WTC11 (cell line): ENCODE measurements at regions not wholly inside any gene's neighbourhood (a gene's known extent, or its start where the extent isn't known, plus 50 kb on each side); places are given as distances from the start of the nearest gene placed in this dataset.

Experiments used
- ATAC-seq: fragments of 200-7000 bp; cut with Tn5 transposase; 2 replicates; pipeline ENCODE4 v1.10.0; 2021; ENCODE audit warnings: mild to moderate bottlenecking, moderate library complexity
- CTCF ChIA-PET: fragments of 300-600 bp; sonication (Branson Sonifier 250); formaldehyde crosslinking; loops from one replicate; lab custom pipeline; 2021; ENCODE audit warnings: antibody characterized with exemption; lab: Charles Lee
- POLR2A ChIA-PET: fragments of 350-600 bp; sonication (Branson Sonifier 250); formaldehyde crosslinking; loops from one replicate; lab custom pipeline; 2021; ENCODE audit warnings: antibody characterized with exemption; lab: Charles Lee
- DNase-seq: peaks from one replicate; pipeline ENCODE4 v3.0.0; 2021; ENCODE audit warnings: low spot score
- H3K27ac Mint-ChIP-seq: 2 replicates; pipeline ENCODE4 v1.8.0; 2021; ENCODE audit warnings: mixed read lengths
- H3K27me3 Mint-ChIP-seq: 2 replicates; pipeline ENCODE4 v1.8.0; 2021; ENCODE audit warnings: low read depth, mild to moderate bottlenecking, moderate library complexity, mixed read lengths
- H3K36me3 Mint-ChIP-seq: 2 replicates; pipeline ENCODE4 v1.8.0; 2021; ENCODE audit warnings: mixed read lengths
- H3K4me1 Mint-ChIP-seq: 2 replicates; pipeline ENCODE4 v1.8.0; 2022; ENCODE audit warnings: mixed read lengths
- H3K4me3 Mint-ChIP-seq: 2 replicates; pipeline ENCODE4 v1.8.0; 2021; ENCODE audit warnings: mild to moderate bottlenecking, moderate library complexity, mixed read lengths
- H3K9me3 Mint-ChIP-seq: 2 replicates; pipeline ENCODE4 v1.8.0; 2021; ENCODE audit warnings: mixed read lengths
- AR ChIP-seq: fragments of 250-450 bp; sonication (Bioruptor Pico); IDR thresholded peaks from 2 replicates; pipeline ENCODE4 v1.9.0; 2021; ENCODE audit warnings: mild to moderate bottlenecking
- ARID4B ChIP-seq: sonication (generic); formaldehyde crosslinking; IDR thresholded peaks from 2 replicates; pipeline ENCODE4 v1.8.0; 2023; ENCODE audit warnings: missing genetic modification reagents, mild to moderate bottlenecking, borderline replicate concordance
- ATF3 ChIP-seq: sonication (generic); formaldehyde crosslinking; conservative IDR thresholded peaks from 2 replicates; pipeline ENCODE4 v1.8.1; 2022; ENCODE audit warnings: mild to moderate bottlenecking, missing genetic modification reagents
- ATF6 ChIP-seq: sonication (generic); formaldehyde crosslinking; IDR thresholded peaks from 2 replicates; pipeline ENCODE4 v1.8.1; 2023; ENCODE audit warnings: mild to moderate bottlenecking, missing genetic modification reagents
- CDX4 ChIP-seq: fragments of 250-450 bp; sonication (Bioruptor Pico); IDR thresholded peaks from 2 replicates; pipeline ENCODE4 v1.9.0; 2021; ENCODE audit warnings: moderate library complexity, mild to moderate bottlenecking, inconsistent platforms, borderline replicate concordance
- GRHL2 ChIP-seq: fragments of 250-450 bp; sonication (Bioruptor Pico); IDR thresholded peaks from 2 replicates; pipeline ENCODE4 v1.8.0; 2022; ENCODE audit warnings: mild to moderate bottlenecking, moderate library complexity; ENCODE audit not compliant: insufficient replicate concordance, severe bottlenecking
- GTF2I ChIP-seq: fragments of 250-450 bp; sonication (Bioruptor Pico); conservative IDR thresholded peaks from 2 replicates; pipeline ENCODE4 v1.4.0; 2021; ENCODE audit warnings: mild to moderate bottlenecking
- MLX ChIP-seq: sonication (generic); formaldehyde crosslinking; IDR thresholded peaks from 2 replicates; pipeline ENCODE4 v1.8.1; 2023; ENCODE audit warnings: mild to moderate bottlenecking, missing genetic modification reagents, moderate library complexity
- MXD4 ChIP-seq: fragments of 250-450 bp; sonication (Bioruptor Pico); IDR thresholded peaks from 2 replicates; pipeline ENCODE4 v1.8.0; 2021; ENCODE audit warnings: mild to moderate bottlenecking, moderate library complexity, borderline replicate concordance
- NFE2L1 ChIP-seq: sonication (generic); formaldehyde crosslinking; IDR thresholded peaks from 2 replicates; pipeline ENCODE4 v1.8.1; 2023; ENCODE audit warnings: missing genetic modification reagents
- PRDM15 ChIP-seq: sonication (generic); formaldehyde crosslinking; IDR thresholded peaks from 2 replicates; pipeline ENCODE4 v1.8.0; 2022; ENCODE audit warnings: missing genetic modification reagents
- PRRX2 ChIP-seq: fragments of 250-450 bp; sonication (Bioruptor Pico); IDR thresholded peaks from 2 replicates; pipeline ENCODE4 v1.8.0; 2021; ENCODE audit warnings: mild to moderate bottlenecking
- RELA ChIP-seq: sonication (generic); formaldehyde crosslinking; IDR thresholded peaks from 2 replicates; pipeline ENCODE4 v1.8.1; 2022; ENCODE audit warnings: missing genetic modification reagents, mild to moderate bottlenecking, borderline replicate concordance
- SMAD3 ChIP-seq: sonication (generic); formaldehyde crosslinking; IDR thresholded peaks from 2 replicates; pipeline ENCODE4 v1.8.0; 2022; ENCODE audit warnings: missing genetic modification reagents, mild to moderate bottlenecking, borderline replicate concordance
- TCF7 ChIP-seq: sonication (generic); formaldehyde crosslinking; IDR thresholded peaks from 2 replicates; pipeline ENCODE4 v1.8.0; 2022; ENCODE audit warnings: mild to moderate bottlenecking, low read depth, missing genetic modification reagents, moderate library complexity
- USF2 ChIP-seq: sonication (generic); formaldehyde crosslinking; IDR thresholded peaks from 2 replicates; pipeline ENCODE4 v1.8.1; 2023; ENCODE audit warnings: mild to moderate bottlenecking, missing genetic modification reagents, moderate library complexity
- ZBTB43 ChIP-seq: sonication (generic); formaldehyde crosslinking; IDR thresholded peaks from 2 replicates; pipeline ENCODE4 v1.8.1; 2023; ENCODE audit warnings: mild to moderate bottlenecking, missing genetic modification reagents
- ZNF512 ChIP-seq: sonication (generic); formaldehyde crosslinking; IDR thresholded peaks from 2 replicates; pipeline ENCODE4 v1.8.1; 2022; ENCODE audit warnings: missing genetic modification reagents, borderline replicate concordance

GRCh38 chr1:170790651-170791071 is 126.7 kb downstream of the PRRX1 start:
- no peak for DNase-seq
- H3K36me3 Mint-ChIP-seq, result no peaks in the 10 kb centered on the region
- CTCF ChIA-PET, result interaction anchor here (0.6 to 1.8 kb wide), 4 partner anchors 32 to 216 kb away, joined by 3 to 6 read pairs (median 4); no protein-coding TSS in a partner anchor

More at GRCh38 chr1:170790651-170791071, 126.7 kb downstream of the PRRX1 start:
- H3K4me1 Mint-ChIP-seq, result peaks cover 6% of the 10 kb centered on the region
- no peak overlapping the region for H3K27ac Mint-ChIP-seq
- POLR2A ChIA-PET, result no interaction called here
- no peak for ATAC-seq
- no peaks in the 10 kb centered on the region for H3K27me3 Mint-ChIP-seq
- no peak overlapping the region for H3K4me3 Mint-ChIP-seq
- TF ChIP-seq GRHL2 (CRISPR knock-in tag) (no peak), CDX4 (no peak), ATF6 (CRISPR knock-in tag) (no peak), SMAD3 (CRISPR knock-in tag) (no peak), NFE2L1 (CRISPR knock-in tag) (no peak), ATF3 (CRISPR knock-in tag) (no peak), ARID4B (CRISPR knock-in tag) (no peak), ZNF512 (no peak), USF2 (CRISPR knock-in tag) (no peak), TCF7 (CRISPR knock-in tag) (no peak), RELA (no peak), PRDM15 (no peak), MXD4 (CRISPR knock-in tag) (no peak), MLX (no peak), ZBTB43 (CRISPR knock-in tag) (no peak), AR (CRISPR knock-in tag) (no peak), PRRX2 (CRISPR knock-in tag) (no peak), GTF2I (CRISPR knock-in tag) (no peak)
- no peaks in the 10 kb centered on the region for H3K9me3 Mint-ChIP-seq
